Astrocyte of the spinal cord (primary cell): ENCODE measurements at regions not wholly inside any gene's neighbourhood (a gene's known extent, or its start where the extent isn't known, plus 50 kb on each side); places are given as distances from the start of the nearest gene placed in this dataset.
"Not testable (repeated sequence)": the region's sequence is repeated elsewhere in the genome, so short reads cannot be mapped to it uniquely, and the experiment has no call there.

Experiments
- DNase-seq: peaks from one replicate; pipeline ENCODE4 v3.0.0; 2011; ENCODE audit warnings: low read depth, low spot score
- H3K4me3 ChIP-seq: 2 replicates; pipeline ENCODE4 v1.5.1; 2011; ENCODE audit warnings: low read depth, mild to moderate bottlenecking, low read length, moderate library complexity
- in situ Hi-C: cut with HindIII; loops from 2 replicates; pipeline ENCODE4 v1.10.0; 2017; ENCODE audit warnings: low sequenced_read_pairs
- TF ChIP-seq, protein P1 (sequence below): IDR thresholded peaks from 2 replicates; pipeline ENCODE4 v1.5.1; 2012; ENCODE audit warnings: low read depth, mild to moderate bottlenecking, low read length, inconsistent platforms

DNA sequence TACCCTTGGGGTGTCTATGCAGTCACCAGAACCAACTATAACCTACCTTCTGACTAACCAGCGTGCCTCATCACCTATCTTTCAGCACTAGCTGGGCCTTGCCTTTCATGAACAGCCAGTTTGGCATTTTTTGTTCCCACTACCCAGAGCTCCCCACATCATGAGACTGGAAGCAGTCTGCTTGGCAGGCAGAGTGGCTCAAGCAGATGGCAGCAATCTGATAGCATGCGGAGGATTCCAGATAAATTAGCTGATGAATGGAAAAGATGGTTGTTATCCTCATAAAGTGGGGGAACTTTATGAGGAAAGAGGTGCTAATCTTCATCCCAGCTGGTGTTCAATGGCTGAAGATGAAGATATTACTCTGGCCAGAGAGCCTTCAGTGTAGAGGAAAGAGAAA, 243.2 kb upstream of the EDA2R start:
- TF ChIP-seq, protein P1, sequence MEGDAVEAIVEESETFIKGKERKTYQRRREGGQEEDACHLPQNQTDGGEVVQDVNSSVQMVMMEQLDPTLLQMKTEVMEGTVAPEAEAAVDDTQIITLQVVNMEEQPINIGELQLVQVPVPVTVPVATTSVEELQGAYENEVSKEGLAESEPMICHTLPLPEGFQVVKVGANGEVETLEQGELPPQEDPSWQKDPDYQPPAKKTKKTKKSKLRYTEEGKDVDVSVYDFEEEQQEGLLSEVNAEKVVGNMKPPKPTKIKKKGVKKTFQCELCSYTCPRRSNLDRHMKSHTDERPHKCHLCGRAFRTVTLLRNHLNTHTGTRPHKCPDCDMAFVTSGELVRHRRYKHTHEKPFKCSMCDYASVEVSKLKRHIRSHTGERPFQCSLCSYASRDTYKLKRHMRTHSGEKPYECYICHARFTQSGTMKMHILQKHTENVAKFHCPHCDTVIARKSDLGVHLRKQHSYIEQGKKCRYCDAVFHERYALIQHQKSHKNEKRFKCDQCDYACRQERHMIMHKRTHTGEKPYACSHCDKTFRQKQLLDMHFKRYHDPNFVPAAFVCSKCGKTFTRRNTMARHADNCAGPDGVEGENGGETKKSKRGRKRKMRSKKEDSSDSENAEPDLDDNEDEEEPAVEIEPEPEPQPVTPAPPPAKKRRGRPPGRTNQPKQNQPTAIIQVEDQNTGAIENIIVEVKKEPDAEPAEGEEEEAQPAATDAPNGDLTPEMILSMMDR = no peak
- in situ Hi-C loops = no loop called here
- no peak for DNase-seq
- H3K4me3 ChIP-seq = no peak overlapping the region

DNA sequence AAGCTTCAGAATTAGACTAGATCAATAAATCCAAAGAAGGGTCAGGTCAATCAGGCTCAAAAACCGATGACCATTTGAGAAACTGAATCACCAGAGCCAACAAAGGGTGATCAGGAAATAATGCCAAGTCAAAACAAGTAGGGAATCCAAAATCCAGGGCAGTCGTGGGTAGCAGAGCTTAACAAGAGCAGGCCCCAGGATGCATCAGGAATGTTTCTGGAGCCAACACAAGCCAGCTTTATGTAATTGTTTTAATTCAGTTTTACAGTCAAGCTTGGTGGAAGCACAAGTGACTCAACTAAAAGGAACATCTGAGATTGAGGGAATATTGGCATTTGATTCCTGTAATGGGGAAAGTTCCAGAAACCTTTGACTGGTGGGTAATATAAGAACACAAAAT, 237.9 kb upstream of the EDA2R start:
- H3K4me3 ChIP-seq = no peak overlapping the region
- TF ChIP-seq, protein P1 = no peak
- in situ Hi-C loops = no loop called here
- DNase-seq = no peak

DNA sequence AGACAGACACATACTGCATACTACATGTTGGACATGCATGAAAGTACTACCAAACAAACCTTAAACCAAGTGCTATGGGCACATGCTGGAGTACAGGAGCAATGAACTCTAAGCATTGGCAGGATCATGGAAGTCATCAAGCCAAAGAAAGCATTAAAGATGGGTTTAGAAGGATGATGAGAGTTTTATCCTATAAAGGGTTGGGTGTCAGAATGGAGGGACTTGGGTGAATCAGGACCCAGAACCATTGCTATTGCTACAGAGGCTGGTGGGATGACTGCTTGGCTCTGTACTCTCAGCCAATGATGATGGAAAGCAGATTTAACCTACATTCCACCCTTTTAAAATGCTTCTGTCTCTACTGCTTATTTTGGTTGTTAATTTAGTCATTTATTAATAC, 233.9 kb upstream of the EDA2R start:
- DNase-seq = no peak
- in situ Hi-C loops = no loop called here
- TF ChIP-seq, protein P1 = no peak
- no peak overlapping the region for H3K4me3 ChIP-seq

DNA sequence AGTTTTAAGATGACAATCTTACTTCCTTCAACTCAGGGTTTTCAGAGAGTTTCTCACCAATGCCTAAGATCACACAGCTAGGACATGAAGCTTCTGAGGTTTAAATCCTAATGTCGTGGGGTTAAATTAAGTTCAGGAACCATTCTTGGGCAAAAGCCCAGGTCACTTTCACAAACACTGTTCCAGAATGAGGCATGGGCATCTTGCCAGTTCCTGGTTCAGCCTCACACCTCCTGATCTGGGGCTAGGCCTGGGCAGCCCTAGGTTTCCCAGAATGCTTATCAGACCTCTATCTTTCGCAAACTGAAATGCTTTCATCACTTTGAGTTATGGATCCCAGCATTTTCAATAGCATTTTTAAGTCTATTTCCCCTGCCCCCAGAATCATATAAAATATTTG, 224.8 kb upstream of the EDA2R start:
- TF ChIP-seq, protein P1 = no peak
- DNase-seq = no peak
- no peak overlapping the region for H3K4me3 ChIP-seq
- in situ Hi-C loops = no loop called here

DNA sequence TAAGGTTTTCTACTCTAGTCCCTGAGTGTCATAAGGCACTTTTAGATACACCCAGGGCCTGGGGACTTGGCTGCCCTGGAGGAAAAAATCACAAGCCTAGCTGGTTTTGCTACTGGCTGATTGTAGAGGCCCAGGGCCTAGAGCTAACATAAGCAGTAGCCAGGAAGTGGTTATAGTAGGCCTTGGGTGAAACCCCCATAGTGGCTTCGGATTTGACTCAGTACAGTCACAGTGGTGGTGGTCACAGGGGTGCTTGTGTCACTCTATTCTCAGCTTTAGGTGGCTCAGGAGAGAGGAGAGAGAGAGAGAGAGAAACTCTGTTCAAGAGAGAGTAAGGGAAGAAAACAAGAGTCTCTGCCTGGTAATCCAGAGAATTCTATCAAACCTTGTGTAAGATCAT, 194.5 kb upstream of the EDA2R start:
- no peak overlapping the region for H3K4me3 ChIP-seq
- in situ Hi-C loops = no loop called here
- DNase-seq = no peak
- TF ChIP-seq, protein P1 = no peak

DNA sequence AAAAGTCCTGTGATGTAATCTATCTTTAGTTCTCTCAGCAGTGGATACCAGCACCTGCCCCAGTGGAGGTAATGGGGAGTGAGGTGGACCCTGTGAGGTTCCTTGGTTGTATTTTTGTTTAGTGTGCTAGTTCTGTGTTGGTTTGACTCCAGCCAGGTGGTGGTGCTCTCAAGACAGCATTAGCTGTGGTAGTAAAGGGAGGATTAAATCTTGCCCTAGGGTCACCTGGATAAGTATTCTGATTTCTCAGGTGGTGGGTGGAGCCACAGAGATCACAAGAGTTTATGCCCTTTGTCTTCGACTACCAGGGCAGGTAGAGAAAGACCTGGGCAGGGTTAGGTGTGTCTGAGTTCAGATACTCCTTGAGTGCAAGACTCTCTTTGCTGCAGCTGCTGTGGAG, 176.3 kb upstream of the EDA2R start:
- in situ Hi-C loops = no loop called here
- no peak for DNase-seq
- TF ChIP-seq, protein P1 = no peak
- no peak overlapping the region for H3K4me3 ChIP-seq

DNA sequence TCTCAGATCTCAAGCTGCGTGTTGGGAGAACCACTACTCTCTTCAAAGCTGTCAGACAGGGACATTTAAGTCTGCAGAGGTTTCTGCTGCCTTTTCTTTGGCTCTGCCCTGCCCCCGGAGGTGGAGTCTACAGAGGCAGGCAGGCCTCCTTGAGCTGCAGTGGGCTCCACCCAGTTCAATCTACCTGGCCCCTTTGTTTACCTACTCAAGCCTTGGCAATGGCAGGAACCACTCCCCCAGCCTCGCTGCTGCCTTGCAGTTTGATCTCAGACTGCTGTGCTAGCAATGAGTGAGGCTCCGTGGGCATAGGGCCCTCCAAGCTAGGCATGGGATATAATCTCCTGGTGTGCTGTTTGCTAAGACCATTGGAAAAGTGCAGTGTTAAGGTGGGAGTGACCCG, 155.6 kb upstream of the EDA2R start:
- DNase-seq, H3K4me3 ChIP-seq, in situ Hi-C loops: not testable (repeated sequence)
